NCI-H1436 (cell line): ENCODE measurements at regions not wholly inside any gene's neighbourhood (a gene's known extent, or its start where the extent isn't known, plus 50 kb on each side); places are given as distances from the start of the nearest gene placed in this dataset.

Source experiments
- DNase-seq: peaks from one replicate; lab custom pipeline; 2025; lab: John Stamatoyannopoulos, UW

DNA sequence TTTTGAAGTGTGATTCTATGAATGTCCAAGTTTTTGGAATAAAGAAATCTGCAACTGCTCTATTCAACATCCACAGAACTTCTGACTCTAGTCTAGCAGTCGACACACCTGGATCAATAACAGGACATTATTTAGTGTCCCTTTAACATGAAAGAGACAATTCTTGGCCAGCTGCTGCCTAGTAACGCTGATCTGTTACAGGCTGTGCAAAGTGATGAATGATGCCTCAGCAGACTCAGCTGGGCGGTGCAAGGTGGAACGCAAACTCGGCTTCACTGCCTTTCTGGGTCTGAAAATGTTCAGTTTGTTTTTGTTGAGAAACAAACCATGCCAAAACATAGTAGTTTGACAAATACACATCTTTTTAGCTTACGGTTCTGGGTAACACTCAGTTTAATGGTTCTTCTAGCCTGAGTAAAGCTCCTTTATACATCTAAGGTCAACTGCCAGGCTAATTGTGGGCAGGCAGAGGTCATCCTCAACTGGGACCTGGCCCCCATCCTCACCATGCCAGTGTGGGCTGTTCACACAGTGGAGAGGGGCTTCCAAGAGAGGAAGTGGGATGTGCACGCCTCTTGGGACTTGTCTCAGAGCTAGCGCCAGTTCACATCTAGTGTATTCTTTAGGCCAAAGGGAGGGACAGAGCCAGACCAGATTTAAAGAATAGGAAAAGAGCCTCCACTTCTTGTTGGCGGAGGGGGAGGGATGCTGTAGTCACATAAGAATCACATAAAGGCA, 879.7 kb downstream of the QKI start:
- no peak for DNase-seq

DNA sequence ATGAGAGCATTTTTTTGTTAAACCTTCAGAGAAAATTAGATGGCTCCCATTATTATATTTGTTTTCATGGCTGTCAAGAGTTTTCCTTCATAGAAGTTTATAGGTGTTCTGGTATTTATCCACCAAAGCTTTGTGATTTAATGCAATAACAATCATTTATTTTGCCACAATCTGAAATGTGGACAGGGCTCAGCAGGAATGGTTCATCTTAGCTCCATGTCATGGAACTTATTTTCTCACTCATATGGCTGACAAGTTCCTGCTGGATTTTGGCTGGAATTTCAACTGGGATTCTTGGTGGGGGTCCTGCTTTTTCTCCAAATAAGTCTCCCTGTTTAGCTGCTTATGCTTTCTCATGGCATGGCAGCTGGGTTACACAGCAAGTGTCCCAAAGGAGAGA, 876.7 kb downstream of the QKI start:
- no peak for DNase-seq

DNA sequence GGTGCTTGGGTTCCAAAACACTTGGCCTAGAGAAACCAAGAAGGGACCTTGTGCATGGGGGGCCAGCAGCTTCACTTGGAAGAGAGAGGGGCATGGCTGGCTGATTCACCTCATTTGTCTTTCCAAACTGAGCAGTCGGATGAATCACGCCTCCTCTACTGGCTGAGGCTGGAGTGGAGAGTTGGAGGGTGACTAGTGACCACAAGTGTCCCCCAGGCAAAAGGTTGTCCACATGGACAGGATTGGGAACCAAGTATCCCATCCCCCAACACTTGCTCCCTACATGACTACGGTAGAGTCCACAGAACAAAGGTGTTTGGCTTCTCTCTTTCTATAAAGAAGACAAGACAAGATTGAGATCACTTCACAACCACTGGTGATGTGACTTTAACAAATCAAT, 875.6 kb downstream of the QKI start:
- DNase-seq, result no peak

DNA sequence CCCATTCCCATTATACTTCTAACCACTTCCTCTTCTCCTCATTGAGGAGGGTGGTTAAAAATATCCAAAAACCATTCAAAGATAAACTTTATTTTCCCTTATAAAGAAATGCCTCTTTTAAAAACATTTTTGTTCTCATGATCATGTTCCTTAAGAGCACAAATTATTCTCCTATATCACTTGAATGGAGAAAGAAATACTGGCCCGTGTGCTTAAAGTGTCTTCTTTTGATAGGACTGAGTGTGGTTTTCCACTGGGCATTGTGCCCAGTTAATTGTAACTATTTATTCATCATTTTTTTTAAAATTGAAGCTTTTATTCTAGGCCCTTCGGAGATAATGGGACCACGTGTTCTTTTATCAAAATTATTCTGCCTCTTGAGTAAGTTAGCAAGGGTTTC, 871.5 kb downstream of the QKI start:
- peak; percentile 45 for DNase-seq

DNA sequence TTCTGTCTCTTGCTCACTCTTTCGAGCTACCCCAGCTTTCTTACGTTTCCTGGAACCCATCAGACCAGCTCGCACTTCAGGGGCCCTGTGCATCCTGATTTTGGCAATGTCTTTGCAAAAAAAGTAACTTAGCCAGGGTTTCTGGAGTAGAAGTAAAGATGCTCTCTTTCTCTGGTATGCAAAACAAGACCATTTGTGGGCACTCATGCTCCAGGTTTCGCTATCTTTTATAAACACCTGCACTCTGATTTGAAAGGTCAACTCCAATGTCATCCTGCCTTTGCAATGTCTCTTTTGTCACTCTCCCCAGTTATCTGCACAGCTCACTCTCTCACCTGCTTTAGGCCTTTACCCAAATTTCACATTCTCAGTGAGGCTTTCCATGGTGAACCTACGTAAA, 869.1 kb downstream of the QKI start:
- no peak for DNase-seq

DNA sequence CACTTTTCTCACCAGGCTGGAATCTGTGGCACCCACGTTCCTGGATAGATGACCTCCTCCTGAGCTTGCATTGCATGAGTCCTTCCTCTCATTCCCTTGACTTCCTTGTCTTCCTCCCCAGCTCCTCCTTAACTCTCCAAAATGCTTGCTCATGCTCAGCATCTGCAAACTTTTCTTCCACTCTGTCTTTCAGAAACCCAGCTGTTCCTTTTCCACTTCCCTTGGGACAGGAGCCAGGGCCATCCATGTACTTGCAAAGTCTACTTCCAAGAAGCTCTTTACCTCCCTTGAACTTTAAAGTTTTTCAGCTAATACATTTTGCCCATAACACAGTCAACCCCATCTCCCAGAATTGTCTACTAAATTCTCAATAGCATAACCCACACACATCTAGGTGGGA, 861.7 kb downstream of the QKI start:
- no peak for DNase-seq

DNA sequence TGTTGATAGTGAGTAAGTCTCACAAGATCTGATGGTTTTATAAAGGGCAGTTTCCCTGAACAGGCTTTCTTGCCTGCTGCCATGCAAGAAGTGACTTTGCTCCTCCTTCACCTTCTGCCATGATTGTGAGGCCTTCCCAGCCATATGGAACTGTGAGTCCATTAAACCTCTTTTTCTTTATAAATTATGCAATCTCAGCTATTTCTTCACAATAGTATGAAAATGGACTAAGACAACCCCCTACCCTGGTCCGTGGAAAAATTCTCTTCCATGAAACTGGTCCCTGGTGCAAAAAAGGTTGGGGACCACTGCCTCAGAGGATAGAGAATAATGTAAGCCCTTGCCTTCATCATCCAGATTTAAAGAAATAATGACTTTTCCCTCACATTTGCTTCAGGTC, 861.3 kb downstream of the QKI start:
- DNase-seq, result no peak

DNA sequence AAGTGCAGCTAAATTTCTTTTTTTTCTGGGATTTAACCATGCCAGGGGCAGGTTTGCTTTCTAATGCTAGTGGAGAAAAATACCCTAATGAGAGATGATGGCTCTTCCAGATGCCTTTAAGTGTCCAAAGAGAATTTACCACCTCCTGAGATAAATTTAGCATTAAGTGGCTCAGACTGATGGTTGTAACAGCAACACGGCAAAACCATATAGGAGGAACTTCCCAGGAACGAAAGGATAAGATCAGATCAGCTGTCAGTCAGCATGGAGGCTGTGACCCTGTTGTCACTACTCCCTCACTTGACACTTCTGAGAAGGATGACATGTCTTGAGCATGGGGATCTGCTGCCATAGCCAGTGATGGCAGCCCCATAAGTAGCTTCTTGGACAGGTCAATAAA, 860.0 kb downstream of the QKI start:
- no peak for DNase-seq

DNA sequence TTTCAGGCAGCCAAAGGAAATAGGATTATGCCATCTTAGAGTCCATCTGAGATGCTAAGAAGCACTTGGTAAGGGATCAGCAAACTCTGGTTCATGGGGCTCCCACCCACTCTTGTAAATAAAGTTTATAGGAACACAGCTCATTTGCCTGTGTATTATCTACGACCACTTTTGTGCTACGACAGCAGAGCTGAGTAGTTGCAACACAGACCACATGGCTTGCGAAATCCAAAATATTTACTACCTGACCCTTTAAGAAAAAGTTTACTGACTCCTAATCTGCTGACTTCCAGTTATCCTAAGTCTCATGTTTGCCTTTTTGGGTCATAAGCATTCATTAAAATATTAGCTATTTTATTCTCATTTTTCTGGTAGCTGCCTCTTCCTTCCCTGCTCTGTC, 859.0 kb downstream of the QKI start:
- no peak for DNase-seq

DNA sequence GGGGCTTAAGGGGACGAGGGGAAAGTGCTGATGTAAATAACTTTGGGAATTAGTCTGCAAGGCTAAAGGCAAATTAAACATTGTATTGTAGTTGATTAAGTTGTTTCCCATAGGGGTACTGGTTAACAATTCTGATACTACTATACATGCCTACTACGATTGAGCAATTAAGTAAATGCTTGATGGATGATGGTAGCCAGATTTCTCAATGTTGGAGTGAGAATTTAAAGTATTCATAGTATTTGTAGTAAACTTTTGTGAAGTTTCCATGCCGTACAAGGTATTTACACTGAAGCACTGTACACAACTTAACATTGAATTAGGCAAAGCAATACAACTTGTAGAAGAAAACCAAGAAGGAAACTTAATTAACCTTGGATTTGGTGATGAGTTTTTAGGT, 852.3 kb downstream of the QKI start:
- DNase-seq, result no peak

DNA sequence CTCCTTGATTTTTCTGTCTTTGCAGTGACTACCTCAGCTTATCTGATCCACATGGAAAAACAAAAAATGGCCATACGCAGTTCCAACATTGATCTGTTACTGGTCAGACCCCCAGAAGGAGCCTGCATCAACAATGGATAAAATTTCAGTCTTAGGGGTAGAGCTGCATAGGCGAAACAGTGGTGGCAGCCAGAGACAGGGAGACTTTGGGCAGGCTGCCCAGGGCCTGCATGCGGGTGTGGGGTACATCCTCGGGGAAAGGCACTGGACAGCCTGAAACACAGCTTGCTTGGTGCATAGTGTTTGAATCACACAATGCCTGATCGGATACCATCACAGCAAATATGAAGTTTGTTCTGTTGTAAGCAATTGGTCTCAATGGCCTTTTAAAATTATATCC, 847.8 kb downstream of the QKI start:
- no peak for DNase-seq

DNA sequence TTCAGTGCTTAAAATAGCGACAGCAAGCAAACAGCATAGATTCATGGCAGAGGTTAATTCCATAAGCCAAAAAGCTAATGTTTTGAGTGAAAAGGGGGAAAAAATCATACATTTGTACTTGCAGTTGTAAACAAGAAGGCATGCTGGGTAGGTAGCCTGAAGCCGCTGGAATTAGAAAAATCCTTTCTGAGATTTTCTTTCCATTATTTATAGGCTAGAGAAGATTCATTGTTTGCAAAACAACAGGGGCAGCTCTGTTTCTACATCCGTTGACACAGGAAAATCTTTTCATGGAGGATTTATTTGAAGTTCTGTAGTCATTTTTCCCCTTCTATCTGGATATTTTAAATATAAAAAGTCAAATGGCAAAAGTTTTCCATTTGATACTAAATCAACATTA, 843.9 kb downstream of the QKI start:
- no peak for DNase-seq

DNA sequence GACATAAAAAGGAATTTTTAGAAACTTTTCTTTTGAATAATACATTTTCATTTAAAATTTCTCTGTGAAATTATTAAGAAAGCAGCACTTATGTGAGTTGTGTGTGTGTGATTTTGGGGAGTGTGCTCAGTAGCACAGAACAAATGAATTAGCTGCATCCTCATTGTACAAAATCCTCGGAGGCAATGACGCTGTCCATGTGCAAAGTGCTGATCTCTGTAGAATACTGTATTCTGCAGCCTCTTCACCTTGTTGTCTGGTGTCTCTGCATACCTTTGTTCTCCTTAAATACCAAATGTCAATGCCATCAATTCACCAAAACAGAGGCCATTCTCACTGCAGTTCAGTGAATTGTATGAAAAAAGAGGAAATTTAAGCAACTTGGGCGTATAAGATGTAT, 838.4 kb downstream of the QKI start:
- DNase-seq, result no peak

DNA sequence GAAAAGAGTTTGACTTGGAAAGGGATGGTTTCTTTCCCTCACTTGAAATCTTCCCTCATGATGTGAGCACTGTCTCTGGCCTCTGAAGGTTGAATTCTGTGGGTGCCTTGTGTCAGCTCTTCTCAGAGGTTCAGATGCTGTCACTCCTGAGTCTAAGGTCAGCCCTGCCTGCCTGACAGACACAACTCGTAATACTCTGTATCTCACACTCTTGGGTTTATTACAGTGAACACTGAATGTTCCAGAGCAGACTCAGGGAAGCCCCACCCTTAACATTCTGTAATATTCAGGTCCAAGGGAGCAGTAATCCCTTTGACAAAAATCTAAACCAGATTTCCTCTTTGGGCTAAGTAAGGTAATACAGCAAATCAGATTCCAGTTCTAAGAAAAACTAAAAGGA, 837.8 kb downstream of the QKI start:
- DNase-seq, result no peak

DNA sequence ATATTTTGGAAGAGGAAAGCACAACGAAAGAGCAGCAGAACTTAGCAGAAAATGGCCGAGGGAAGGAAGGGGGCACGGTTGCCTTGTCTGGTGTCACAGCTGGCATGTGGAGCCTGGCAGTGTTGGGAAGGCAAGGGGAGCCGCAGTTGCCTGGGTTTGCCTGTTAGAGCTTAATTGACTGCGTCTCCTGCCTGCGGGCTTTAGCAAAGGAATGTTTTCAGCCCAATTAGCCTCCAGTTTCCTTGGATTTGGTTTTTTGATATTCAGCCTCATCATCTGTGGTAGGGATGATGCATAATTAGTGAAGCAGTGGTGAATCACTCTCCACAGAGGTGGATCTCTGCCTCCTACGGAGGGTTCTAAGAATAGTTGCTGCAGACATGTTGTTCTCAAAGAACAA, 832.6 kb downstream of the QKI start:
- DNase-seq, result no peak

DNA sequence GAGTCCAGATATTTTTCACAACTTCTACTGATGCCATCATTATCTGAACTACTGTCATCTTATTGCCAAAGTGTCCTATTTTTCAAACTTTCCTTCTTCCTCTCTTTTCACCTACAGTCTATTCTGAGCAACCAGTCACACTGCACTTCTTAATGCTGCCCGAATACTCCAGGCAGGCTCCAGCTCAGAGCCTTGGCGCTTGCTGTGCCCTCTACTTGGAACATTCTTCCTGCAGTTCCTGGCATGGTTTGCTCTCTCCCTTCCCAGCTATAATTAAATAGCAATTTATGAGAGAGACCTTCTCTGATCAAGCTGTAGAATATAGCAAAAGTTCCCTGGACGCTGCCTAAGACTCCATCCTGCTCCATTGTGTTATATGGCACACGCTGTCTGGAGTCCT, 831.6 kb downstream of the QKI start:
- DNase-seq, result no peak

DNA sequence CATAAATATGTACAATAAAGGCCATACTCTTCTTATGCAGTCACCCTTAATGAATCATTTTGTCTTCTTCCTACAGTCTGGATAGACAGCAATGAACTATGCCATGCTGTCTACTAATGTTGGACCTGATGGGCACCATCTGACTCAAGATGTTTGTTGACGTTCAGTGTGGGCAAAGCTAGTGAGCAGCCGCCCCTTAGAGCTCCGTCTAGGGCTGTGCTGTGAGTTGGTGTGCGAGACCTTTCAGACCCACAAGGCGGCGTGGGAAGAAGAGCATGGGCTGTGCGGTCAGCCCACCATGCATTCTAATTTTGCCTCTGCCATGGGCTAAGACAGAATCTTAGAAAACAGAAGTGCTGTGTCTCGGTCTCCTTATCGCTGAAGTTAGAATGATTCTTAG, 829.4 kb downstream of the QKI start:
- no peak for DNase-seq

DNA sequence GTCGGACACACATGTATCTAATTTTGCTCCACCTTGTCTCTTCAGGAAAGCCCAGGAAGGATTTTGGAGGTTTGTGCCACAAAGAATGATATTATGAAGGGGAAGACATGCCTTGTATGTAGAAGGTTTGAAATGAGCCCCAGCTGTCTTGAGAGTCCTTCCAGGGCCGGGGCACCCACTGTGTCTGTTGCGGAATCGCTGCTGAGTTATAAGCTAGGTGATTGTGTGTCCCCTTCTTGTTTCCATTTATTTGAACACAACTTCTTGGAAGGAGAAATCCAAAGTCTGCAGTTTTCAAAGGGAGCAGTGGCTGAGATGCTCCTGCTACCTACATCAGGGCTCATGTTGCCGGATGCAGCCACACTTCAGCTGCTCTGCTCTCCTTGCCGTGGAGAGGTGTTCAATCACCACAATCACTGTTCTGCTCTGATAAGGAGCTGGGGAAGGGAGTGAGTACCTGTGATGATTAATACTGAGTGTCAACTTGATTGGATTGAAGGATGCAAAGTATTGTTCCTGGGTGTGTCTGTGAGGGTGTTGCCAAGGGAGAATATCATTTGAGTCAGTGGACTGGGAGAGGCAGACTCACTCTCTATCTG, 828.6 kb downstream of the QKI start:
- no peak for DNase-seq

DNA sequence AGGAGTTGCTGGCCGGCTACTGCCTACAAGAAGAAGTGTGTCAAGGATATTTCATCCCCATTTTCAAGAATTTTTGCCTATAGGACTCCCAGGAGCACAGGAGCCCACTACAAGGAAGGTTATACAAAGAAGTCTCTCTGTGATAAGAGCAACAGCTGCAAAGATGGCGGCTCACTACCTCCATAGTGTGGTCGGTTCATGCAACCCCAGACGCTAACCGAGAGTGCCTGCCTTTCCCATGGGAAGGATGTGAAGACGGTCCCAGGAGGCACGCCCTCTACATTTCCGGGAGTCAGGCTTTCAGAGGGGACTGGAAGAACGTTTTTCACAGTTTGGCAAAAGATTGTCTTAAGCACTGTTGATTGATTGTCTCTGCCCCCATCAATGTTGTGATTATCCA, 816.3 kb downstream of the QKI start:
- DNase-seq, result no peak

DNA sequence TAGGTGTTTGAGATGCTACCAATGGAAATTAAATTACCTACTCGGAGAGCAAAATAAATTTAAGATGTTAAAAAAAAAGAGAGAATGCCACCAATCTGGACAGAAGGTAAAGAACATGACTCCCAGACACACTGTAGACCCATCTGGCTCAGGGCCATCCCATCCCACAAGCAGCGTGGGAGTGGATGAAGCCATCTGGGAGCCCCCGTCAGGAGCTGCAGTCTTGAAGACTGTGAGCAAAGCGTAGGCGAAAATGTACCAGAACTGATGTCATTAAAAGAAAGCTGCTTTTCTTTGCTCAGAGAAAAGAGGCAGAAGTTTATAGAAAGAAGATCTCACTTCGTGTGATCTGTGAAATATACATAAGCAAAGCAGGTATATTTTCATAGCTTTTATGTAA, 815.7 kb downstream of the QKI start:
- DNase-seq, result no peak

DNA sequence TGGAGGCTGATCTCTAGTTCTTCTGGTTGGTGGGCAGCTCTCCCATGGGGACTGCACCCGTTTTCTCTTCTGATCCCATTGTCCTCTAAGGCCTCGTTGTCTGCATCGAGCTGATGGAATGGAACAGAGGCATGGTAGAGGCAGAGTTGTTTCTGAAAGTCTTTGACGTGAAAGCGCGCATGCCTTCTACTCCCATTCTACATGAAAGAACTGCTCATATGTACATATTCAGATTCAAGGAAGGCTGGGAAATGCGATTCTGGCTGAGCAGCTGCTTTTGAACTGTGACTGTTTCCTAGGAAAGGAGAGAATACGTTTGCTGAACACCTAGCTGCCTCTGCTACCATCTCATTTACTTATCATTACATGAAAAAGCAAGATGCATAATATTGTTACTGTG, 815.2 kb downstream of the QKI start:
- DNase-seq, result no peak

DNA sequence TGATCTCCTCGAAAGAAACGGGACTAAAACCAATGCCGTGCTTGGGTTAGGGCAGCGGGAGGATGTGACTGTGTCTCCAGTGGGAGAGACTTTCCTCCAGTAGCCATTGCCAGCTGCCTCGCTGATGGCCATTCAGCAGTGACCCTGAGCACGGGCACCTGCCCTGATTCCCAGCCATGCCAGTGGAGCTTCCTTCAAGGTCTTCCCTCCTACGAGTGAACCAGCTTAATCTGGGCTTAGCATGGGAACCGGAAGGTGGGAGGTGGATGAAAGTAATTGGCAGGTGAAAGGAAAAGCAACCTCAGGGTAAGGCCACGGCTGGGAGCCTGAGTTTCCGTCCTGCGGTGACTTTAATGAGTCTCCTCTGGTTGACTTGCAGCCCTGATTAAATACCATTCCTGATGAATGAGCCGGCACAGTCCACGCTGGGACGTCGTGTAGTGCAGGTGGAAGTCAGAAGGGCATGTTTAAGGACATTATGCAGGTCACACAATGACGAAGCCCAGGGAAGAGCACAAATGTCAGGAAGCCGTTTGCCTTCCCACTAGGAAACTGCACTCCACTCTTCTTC, 813.5 kb downstream of the QKI start:
- no peak for DNase-seq

DNA sequence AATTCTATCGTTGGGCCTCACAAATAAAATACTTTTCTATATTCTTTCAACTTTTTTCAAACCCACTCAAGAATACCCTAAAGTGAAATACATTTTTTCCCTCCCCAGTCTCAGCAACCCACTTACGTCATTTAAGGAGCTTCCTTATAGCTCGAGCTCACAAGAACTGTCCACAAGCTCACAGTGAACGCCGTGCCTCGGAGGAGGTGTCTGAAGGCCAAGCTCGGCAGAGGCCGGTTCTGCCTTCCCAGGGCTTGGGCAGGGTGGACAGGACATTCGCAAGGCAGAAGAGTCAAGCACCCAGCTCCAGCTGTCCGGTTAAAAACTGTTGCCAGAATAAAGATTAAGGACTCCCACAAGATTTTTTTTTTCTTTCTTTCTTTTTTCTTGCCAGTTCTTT, 802.3 kb downstream of the QKI start:
- DNase-seq, result no peak

DNA sequence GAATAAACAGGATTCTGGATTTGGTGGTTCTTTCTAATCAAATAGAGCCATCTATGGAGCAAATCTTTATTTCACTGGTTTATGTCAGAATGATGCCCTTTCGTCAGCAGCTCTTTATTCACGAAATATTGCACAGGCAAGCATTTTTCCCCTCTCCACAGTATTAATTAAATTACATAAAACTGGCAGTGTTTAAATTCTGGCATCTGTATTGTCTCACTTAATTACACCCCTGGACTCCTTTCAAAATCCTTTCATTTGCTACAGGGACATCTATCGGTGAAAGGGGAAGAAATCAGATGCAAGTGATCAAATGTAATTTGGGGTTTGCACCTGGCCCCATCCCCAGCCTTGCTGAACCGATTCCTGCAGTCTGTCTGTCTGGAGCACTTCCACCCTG, 801.9 kb downstream of the QKI start:
- DNase-seq, result peak; percentile 57
